Activated CD8-positive, alpha-beta memory T cell treated with anti-CD3 and anti-CD28 coated beads for 48 hours (primary cell): ENCODE measurements at regions not wholly inside any gene's neighbourhood (a gene's known extent, or its start where the extent isn't known, plus 50 kb on each side); places are given as distances from the start of the nearest gene placed in this dataset.
A peak's percentile ranks its signal among the peaks of the same experiment; 100 is the strongest.

Source experiments
- DNase-seq, 3 experiments: peaks; one replicate each; pipeline ENCODE4 v3.0.0-alpha.2; 2020; ENCODE audit warnings: low read depth in 2 of 3, low spot score in 2 of 3

DNA sequence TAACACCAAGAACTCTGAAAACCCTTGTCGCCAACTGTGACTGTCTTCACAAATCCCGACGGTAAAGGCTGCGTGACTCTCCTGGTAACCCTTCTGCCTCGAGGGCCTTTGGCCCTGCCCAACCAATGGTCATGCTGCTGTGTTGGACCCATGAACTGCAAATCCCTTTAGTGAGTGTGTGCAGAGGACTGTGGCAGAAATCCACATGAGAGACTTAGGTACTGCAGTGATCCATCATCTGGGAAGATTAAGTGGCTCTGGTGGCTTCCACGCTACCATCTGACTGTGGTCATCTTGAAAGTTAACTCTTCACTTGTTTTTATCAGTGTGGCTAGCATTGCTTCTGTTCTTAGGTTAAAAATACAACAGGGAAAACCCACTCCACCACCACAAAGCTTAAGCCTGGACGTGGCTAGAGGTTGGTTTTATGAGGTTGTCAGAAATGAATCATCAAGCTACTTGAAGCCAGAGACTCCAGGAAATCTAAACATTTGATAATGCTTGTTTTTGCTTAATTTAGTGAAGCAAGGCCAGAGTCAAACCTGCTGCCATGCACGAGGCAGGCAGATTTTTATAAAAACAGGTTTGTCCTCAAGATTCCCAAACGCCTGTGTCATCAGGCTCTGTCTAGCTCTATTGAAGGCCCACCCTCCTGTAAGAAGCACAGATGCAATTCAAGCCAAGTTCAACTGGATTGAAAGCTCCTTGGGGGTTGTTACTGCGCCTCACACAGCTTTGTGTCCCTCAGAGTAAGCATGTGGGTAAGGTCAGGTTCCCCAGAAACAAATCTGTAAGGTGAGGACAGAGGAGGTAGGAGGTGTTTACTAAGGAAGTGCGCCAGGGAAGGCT is 52.7 kb upstream of the ERCC6L2 start:
- peak; percentile 12 to 25 (median 25) for DNase-seq

DNA sequence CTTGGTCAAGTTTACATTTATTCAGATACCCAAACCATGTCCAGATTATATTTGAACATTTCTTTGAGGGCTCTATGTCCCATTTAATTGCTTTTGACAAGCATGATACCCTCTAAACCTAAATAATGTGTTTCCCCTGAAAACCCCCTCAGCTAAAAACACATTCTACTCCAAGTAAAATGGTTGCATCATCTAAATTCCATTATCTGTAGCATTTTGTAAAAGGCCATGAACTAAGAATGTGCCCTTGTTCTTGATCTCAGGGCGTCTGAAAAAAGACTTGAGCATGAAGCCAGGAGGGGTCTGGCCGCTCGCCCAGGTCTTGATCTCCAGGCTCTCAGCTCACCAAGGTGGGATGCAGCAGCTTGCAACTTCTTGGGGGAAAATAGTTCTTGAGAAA is 53.5 kb upstream of the ERCC6L2 start:
- DNase-seq = no peak

DNA sequence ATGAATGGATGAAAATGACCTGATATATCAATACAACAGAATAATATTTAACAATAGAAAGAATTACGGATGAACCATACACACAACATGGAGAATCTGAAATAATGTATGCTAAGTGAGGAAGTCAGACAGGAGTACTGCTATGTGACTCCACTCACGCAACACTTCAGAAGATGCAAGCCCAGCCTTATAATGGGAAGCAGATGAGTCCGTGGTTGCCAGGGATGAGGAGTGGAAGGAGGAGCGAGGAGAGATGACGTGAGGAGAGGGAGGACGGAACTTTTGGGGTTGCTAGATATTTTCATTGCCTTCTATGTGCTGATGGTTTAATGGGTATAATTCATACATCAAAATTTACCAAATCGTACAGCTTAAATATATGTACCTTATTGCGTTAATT is 55.4 kb upstream of the ERCC6L2 start:
- DNase-seq = no peak

DNA sequence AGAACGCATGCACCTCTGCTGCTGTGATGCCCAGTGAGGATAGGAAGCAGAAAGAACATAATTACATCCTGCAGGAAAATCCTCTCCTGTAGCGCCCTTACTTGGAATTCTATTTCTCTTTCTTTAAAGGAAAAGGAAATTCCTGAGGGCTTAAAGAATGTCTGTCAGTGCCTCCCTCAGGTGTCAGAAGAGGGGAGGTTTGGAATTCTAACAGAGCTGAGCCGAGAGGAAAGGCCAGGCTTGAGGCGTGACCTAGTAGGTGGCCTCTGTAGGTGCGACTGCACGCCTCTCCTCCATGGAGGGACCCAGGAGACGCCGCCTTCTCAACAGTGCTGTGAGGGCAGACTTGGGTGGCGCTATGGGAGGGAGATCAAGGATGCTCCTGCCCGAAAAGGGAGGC is 55.9 kb upstream of the ERCC6L2 start:
- no peak for DNase-seq

DNA sequence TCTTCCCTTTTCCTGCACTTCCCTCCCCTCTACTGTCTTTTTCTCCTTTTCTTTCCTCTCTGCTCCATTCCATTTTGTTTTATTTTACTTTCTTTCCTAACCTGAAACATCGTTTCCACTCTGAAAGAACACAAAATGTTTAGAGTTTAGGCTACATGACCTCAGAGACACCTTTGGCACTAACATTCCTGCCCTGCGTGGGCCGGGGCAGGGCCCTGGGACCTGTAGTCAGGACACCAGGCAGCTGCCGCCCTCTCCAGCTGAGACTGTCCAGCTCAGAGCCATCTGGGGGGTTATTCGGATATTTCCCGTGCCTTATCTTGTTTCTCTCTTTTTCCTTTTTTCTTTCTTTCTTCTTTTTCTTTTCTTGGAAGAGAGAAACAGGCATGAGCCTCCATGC is 58.3 kb upstream of the ERCC6L2 start:
- DNase-seq = no peak

DNA sequence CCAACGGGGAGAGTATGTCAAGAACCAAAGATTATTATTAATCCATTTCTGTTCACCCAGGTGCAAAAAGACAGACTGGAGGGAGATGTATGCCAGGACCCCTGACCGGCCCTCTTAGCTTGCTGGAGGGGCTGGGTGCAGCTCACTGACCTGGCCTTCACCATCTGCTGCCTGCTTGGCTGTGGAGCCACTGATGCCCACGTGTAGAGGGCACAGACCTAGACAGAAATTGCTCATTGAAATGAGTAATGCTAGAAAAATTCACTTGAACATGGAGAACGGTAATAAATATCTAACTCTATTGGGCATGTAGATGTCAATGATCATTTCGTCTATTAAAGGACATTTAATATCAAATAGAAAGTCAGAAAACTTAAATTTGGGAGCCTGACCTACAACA is 58.8 kb upstream of the ERCC6L2 start:
- DNase-seq = no peak

DNA sequence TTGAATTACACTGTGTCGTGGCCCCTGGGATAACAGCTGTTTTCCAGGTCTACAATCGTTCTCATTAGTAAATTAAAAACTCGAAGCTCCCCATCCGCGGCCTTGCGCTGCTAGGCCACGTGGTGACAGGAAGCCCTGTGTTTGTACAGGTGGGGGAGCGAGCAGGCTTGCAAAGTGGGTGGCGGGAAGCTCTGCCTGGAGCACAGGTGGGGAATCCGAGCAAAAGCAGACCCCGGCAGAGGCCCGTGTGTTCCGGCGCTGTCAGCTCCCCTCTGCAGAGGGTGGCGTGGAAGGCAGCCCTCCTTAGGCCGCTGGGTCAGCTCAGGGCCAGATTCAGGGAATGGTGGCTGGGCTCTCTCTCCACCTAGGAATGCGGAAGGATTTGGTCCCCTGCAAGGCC is 59.5 kb upstream of the ERCC6L2 start:
- no peak for DNase-seq

DNA sequence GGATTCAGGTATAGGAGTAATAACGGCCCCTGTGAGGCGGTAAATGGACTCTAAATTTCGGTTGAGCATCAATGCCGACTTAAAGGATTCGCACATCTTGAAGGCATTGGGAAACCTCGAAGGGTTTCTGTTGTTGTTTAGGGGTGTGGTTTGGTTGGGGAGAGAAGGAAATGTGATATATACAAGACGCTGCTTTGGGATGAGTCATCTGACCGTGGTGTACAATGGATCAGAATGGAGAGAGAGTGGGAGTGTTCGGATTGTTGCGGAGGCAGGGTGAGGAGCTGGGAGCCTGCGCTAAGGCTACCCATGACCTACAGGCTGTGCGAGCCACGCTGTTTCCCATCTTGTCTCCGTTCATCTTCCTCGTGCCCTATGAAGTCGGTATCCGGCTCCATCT is 60.4 kb upstream of the ERCC6L2 start:
- DNase-seq = no peak

DNA sequence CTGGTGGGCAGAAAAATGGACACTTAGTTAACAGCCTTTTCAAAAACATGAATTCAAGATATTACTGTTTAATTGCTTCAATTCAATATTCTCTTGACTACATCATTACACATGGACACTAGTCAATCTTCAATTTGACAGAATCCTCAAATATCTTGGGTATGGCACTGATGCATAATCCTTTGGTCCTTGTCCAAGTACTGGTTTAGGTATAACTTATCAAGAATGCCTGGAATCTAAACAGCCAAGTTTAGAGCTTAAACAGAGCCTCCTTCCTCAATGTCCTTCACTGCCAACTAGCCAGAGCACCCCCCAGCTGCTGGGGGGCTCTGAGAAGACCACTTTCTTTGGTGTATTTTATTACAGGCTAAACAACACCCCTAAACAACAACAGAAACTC is 61.6 kb upstream of the ERCC6L2 start:
- no peak for DNase-seq

DNA sequence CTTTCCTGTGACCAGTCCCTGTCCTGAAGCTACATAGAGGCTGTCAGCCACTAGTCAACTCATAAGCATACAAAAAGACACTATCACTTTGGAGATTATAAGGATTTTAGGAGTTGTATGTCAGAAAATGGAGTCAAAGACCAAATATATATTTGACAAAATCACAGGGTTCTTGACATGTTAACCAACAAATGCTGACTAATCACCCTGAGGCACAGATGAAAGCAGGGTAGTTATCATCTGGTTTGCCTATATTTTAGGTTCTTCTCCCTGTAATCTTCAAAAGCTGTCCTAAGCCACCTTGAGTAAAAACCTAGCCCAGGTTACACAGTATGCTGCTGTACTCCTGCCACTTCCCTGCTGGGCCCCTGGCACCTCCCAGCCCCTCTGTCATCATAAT is 64.7 kb upstream of the ERCC6L2 start:
- DNase-seq = no peak

DNA sequence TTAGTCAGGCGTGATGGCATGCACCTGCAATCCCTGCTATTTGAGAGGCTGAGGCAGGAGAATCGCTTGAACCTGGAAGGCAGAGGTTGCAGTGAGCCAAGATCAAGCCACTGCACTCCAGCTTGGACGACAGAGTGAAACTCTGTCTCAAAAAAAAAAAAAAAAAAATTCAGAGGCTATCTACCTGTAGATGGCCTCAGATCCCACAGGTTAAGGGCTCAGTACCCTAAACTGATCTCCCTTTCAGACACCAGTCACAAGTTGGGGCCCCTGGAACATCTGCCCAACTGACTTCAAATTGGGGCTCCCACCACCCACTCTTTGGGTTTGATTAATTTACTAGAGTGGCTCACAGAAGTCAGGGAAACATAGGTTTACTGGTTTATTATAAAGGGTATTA is 65.4 kb upstream of the ERCC6L2 start:
- DNase-seq = no peak

DNA sequence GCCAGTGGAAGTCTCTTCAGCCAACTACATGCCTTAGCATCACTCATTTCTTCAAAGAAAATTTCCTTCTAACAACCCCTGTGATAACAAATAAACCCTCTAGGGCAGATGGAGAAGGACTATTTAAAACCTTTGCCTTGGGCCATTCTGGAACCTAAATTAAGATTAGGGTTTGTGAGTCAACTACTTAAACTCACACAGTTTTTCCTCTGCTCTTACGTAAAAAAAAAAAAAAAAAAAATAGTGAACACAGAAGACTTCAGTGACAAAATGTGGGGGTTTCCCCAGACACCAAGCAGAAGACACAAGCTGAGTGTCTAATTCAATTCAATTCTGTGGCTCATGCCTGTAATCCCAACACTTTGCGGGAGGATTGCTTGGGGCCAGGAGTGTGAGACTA is 65.8 kb upstream of the ERCC6L2 start:
- DNase-seq = no peak

DNA sequence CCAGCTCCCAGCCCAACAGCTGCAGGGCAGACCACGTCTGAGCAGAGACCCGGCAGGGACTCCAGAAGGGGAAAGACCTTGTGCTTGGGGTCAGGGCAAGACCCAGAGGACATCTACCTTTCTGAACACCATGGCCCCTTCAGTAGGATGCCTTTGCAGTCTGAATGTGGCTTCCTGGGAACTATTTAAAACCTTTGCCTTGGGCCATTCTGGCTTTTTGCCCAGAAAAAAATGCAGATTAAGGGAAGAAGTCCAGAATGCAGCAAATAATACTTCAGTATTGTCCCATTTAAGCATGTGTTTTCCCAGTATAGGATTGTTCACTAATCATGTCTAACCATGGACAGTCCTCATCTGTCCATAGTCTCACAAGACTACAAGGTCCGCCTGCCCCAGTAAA is 67.5 kb upstream of the ERCC6L2 start:
- no peak for DNase-seq

DNA sequence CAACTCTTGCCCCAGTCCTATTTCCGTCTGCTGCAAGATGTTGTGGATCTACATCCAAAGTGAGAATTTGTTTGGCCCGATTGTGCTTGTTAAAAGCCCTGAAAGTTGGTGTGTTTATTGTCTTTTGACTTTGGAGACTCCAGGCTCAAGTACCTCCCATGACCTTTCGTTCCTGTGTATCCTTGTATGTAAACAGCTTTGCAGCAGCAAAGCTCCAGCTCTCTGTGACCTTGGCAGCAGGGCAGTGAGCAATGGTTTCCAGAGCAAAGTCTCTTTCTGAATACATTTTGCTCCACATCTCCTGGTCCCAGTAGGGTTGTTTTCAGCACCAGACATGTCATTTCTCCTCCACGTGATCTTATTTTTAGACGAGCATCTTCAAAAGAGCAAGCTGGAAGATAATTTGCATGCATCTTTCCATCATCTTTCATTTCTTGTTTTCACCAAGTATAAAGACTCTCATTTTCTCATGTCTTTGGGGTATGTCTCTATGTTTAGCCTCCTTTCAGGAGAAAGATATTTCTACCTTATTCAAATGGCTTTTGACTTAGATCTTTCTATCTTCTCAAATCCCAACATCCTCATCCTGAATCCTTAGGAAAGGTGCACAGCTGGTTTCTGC is 68.1 kb upstream of the ERCC6L2 start:
- no peak for DNase-seq

DNA sequence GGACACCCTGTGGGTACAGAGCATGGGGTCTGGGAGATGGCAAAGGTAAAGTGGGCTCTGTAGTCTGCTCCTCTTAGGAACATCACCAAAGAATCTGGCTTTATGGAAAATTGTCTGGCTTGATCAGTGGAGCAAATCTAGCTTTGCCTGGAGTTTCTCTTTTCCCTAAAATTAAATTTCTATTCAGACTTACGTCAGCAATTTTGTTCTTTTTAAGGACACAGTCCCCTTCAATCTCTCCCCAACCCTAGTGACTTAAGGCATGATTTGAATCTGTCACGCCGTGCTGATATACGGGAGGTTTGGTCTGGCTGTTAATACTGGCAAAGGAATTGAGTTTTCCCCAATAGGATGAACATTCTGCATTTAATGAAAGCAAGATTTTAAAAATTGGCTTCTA is 72.3 kb upstream of the ERCC6L2 start:
- DNase-seq = no peak

DNA sequence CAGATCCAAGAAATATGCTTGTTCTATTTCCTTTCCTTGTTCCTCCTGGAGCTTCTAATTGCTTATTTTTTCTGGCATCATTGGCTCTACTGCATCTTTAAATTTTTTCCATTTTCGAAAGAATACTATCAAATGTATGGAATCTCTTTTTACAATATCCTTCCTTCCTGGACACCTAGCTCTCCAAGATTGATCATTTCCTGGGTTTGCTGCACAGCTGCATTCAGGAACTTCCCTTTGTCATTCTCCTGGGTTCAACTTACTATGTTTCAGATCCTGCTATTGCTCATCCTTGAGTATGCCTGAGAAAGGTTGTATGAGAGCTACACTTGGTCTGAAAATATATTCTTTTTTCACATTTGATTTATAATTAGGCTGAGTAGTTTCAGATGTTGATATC is 73.7 kb upstream of the ERCC6L2 start:
- DNase-seq = no peak

DNA sequence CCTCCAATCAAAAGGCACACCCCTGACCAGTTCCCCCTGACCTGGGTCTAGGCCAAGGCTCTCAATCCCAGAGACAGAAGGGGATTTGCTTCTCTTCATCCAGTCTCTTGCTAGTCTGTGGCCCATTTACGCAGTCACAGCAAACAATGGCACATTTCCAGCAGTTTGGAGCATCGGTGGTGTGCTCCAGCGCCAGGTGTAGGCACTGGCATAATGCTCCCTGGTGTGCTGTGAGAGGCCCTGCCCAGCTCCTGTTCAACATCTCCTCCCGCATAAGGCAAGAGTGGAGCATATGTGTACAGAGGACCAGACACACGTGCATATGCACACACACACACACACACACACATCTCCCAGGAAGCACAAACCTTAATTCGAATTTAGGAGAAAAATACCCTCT is 79.5 kb upstream of the ERCC6L2 start:
- DNase-seq = no peak

DNA sequence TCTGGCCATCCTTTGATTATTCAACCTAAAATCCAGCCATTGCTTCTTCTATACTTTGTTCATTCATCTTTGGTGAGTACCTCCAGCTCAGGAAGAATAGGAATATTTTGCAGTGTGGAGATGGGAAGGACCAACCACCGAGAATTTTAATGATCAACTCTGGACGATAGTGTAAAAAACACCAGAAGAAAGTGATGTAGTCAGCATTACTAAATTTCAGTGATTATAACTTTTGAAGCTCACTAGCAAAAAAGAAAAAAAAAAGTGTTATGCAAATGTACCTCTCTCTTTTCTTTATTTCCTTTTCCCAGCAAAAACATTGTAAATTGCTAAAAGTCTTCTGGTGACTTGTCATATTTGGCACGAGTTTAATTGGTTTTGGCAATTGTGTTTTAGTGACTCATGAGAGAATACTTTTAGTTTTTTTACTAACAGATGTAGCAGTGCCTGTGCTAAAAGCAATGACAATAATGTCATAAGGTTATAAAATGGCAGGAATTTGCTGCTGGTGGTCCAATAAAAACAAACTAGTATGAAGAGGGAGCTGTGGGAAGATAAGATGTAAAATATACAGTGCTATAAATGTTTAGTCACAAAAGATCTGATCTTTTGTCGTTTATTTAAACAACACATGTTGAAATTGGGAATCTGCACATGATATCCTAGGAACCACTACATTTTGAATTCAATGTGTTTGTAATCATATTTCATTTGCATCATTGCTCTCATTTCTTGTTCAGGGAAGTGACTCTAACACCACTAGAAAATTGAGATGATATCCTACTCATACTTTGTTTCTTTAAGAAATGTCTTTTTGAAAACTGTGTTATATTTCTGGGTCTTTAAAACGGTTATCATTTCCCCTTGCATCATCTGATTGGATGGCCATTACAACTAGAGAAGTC is 81.3 kb upstream of the ERCC6L2 start:
- no peak for DNase-seq

DNA sequence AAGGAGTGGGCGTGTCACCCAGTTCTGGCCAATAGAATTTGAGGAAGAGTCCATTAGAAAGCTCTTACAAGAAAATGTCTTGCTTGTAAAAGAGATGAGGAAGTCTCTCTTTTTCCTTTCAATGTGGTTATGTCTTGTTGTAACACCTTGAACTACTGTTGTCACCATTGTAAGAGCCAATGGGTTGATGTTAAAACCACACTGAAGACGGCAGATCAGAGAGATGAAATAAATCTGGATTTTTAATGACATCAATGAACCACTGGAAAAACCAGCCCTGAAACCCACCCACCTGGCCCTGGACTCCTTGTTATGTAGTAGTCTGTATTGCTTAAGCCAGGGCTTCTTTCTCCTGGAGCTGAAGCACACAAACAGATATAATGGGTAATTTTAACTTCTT is 83.8 kb upstream of the ERCC6L2 start:
- DNase-seq = no peak

DNA sequence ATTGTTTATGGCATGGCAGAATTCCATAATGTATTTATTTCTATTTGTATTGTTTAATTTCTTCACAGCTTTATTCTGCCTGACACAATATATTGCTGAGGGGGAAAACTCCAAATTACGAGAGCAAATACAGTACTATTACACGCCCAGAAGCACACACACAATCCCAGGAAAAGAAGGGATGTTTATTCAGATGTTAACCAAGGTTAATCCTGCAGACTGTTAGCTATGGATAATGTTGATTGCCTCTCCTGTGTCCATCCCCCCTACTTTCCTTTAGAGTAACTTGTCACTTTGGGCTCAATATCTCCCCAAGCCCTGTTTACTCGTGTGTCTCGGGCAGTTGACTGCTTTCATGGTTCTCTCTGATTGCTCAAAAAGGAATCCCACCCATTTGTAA is 84.2 kb upstream of the ERCC6L2 start:
- DNase-seq = no peak

DNA sequence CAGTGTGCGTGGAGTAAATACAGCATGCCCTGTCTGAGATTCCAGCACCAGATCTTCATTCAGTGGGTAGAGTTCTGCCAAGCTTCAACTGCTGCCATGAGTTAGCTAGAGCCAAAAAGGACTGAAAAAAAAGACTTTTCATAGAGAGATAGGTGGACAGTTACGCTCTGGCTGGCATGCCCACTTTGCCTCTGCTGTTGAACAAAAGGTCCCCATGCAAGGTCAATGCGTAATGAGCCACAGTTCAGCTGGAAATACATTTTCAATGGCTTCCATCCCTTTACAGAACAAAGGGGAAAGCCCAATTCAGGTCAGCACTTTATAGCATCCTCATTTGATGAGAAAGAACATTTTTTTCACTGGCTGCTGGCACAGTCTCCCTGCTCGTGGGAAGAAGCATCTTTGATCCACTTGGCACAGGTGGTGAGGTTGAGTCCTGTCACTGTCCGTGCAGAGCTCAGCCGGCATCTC is 86.9 kb upstream of the ERCC6L2 start:
- no peak for DNase-seq

DNA sequence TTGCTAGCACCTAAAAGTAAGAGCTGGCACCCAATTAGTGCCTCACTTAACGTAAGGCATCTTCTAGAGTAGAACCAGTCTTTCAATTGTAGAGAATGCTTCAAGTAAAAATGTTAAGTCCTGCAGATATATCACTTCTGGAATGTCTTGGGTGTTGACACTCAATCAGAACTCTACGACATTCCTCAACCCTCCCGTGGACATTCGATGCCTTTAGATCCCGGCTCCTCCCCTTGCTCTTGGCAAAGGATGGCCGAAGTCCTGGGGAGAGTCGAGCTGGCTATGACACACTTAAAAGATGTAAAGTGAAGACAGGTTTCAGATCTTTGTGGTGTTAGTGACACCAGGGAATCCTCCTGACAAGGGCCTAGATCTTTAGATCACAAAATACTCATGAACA is 87.5 kb upstream of the ERCC6L2 start:
- DNase-seq = no peak
